Keratinocyte (primary cell): ENCODE measurements at regions not wholly inside any gene's neighbourhood (a gene's known extent, or its start where the extent isn't known, plus 50 kb on each side); places are given as distances from the start of the nearest gene placed in this dataset.

Source experiments
- DNase-seq: peaks from one replicate; pipeline ENCODE4 v3.0.0-alpha.2; 2011; ENCODE audit warnings: low read depth, missing footprints, low spot score
- FAIRE-seq: peaks from 2 replicates; lab custom pipeline; 2011; peaks lifted over from hg19 to GRCh38; lab: Jason Lieb, UNC
- H2AFZ ChIP-seq: 2 replicates; pipeline ENCODE4 v1.6.0; 2012; ENCODE audit warnings: low read length, control low read depth, inconsistent platforms; ENCODE audit not compliant: control insufficient read depth
- H3K27ac ChIP-seq: 2 replicates; pipeline ENCODE4 v1.5.1; 2011; ENCODE audit warnings: low read length; ENCODE audit not compliant: control insufficient read depth, insufficient read depth
- H3K27me3 ChIP-seq: 3 replicates; pipeline ENCODE4 v1.6.0; 2011; ENCODE audit warnings: low read length; ENCODE audit not compliant: control insufficient read depth, insufficient read depth; ENCODE audit errors: extremely low read depth
- H3K36me3 ChIP-seq, 2 experiments: 2 replicates in 1 of 2; 3 replicates in 1 of 2; pipeline ENCODE4 v1.5.1; 2011; ENCODE audit warnings: low read length in 2 of 2, mild to moderate bottlenecking in 1 of 2; ENCODE audit not compliant: control insufficient read depth in 2 of 2, insufficient read depth in 2 of 2; ENCODE audit errors: extremely low read depth in 1 of 2
- H3K4me1 ChIP-seq: 3 replicates; pipeline ENCODE4 v1.5.1; 2011; ENCODE audit warnings: low read length; ENCODE audit not compliant: control insufficient read depth, insufficient read depth; ENCODE audit errors: extremely low read depth
- H3K4me2 ChIP-seq: 3 replicates; pipeline ENCODE4 v1.6.0; 2011; ENCODE audit warnings: low read depth, low read length; ENCODE audit not compliant: control insufficient read depth, insufficient read depth; ENCODE audit errors: extremely low read depth
- H3K4me3 ChIP-seq, 3 experiments: fragments of 200-600 bp in 1 of 3; sonication (generic) in 1 of 3; 2 replicates in 2 of 3; 3 replicates in 1 of 3; pipeline ENCODE4 v1.5.1; 2011 to 2016; ENCODE audit warnings: low read length in 3 of 3, mild to moderate bottlenecking in 3 of 3, control low read depth in 2 of 3, inconsistent platforms in 1 of 3, low read depth in 1 of 3, mixed read lengths in 1 of 3, mixed run types in 1 of 3, moderate library complexity in 1 of 3; ENCODE audit not compliant: control insufficient read depth in 2 of 3, insufficient read depth in 2 of 3; ENCODE audit errors: extremely low read depth in 1 of 3
- H3K79me2 ChIP-seq: 2 replicates; pipeline ENCODE4 v1.6.0; 2012; ENCODE audit warnings: low read length; ENCODE audit not compliant: control insufficient read depth, insufficient read depth
- H3K9ac ChIP-seq: 3 replicates; pipeline ENCODE4 v1.6.0; 2011; ENCODE audit warnings: low read length; ENCODE audit not compliant: control insufficient read depth, insufficient read depth; ENCODE audit errors: extremely low read depth
- H3K9me1 ChIP-seq: 3 replicates; pipeline ENCODE4 v1.6.0; 2011; ENCODE audit warnings: low read length; ENCODE audit not compliant: control insufficient read depth, insufficient read depth; ENCODE audit errors: extremely low read depth
- H3K9me3 ChIP-seq: 2 replicates; pipeline ENCODE4 v1.5.1; 2012; ENCODE audit warnings: low read depth, low read length; ENCODE audit not compliant: control insufficient read depth
- H4K20me1 ChIP-seq: 3 replicates; pipeline ENCODE4 v1.6.0; 2011; ENCODE audit warnings: low read length; ENCODE audit not compliant: control insufficient read depth, insufficient read depth; ENCODE audit errors: extremely low read depth
- CTCF ChIP-seq, 3 experiments: IDR thresholded peaks in 1 of 3; conservative IDR thresholded peaks in 1 of 3; optimal IDR thresholded peaks in 1 of 3; 2 replicates in 2 of 3; 3 replicates in 1 of 3; pipeline versions ENCODE3 to v1.5.1; 2011; ENCODE audit warnings: low read length in 3 of 3, mild to moderate bottlenecking in 3 of 3, moderate library complexity in 2 of 3, control low read depth in 1 of 3, inconsistent platforms in 1 of 3; ENCODE audit not compliant: insufficient read depth in 2 of 3; ENCODE audit errors: extremely low read depth in 1 of 3
- EZH2 ChIP-seq: IDR thresholded peaks from one replicate; pipeline ENCODE4 v1.6.1; 2012; ENCODE audit warnings: inconsistent platforms, mild to moderate bottlenecking, low read length, moderate library complexity
- dilution Hi-C: fragments of 300-500 bp; cut with MboI; formaldehyde crosslinking; loops from one replicate; pipeline ENCODE4 v1.7.0; 2020; ENCODE audit warnings: low sequenced_read_pairs; ENCODE audit not compliant: extremely low pct_ligation_motif_present

- H3K4me1 ChIP-seq: no peaks in the 10 kb centered on the region
- no peak overlapping the region for H3K9ac ChIP-seq
- no peak overlapping the region for H3K27ac ChIP-seq
- H4K20me1 ChIP-seq: no peaks in the 10 kb centered on the region
- no peaks in the 10 kb centered on the region for H3K9me1 ChIP-seq
- no peak overlapping the region for H3K4me2 ChIP-seq
- TF ChIP-seq CTCF (optimal IDR thresholded peaks at IDR 0.05 in 1 of 3, IDR thresholded peaks at IDR 0.05 in 1 of 3, conservative IDR thresholded peaks at IDR 0.05 in 1 of 3; ENCODE audit: extremely low read depth in 1 of 3, insufficient read depth in 2 of 3, low read length in 3 of 3) (no peak), EZH2 (no peak)
- no peaks in the 10 kb centered on the region for H3K36me3 ChIP-seq
- H3K9me3 ChIP-seq: no peaks in the 10 kb centered on the region
- H3K79me2 ChIP-seq: no peaks in the 10 kb centered on the region
- no peak overlapping the region for H3K4me3 ChIP-seq
- DNase-seq: no peak
- dilution Hi-C loops: no loop called here
- FAIRE-seq: no peak
- H2AFZ ChIP-seq: no peak overlapping the region
- H3K27me3 ChIP-seq: no peaks in the 10 kb centered on the region
These were observed 67.4 kb upstream of the QRFPR start for GRCh38 chr4:121448231-121448630.

- TF ChIP-seq CTCF (optimal IDR thresholded peaks at IDR 0.05 in 1 of 3, IDR thresholded peaks at IDR 0.05 in 1 of 3, conservative IDR thresholded peaks at IDR 0.05 in 1 of 3; ENCODE audit: extremely low read depth in 1 of 3, insufficient read depth in 2 of 3, low read length in 3 of 3): no peak
- DNase-seq: no peak
- no peak overlapping the region for H3K27ac ChIP-seq
- H3K4me1 ChIP-seq: no peaks in the 10 kb centered on the region
- no peak overlapping the region for H2AFZ ChIP-seq
- H3K9me3 ChIP-seq: no peaks in the 10 kb centered on the region
- H3K4me2 ChIP-seq: no peak overlapping the region
- no peak overlapping the region for H3K9ac ChIP-seq
- no peaks in the 10 kb centered on the region for H3K27me3 ChIP-seq
- H3K79me2 ChIP-seq: no peaks in the 10 kb centered on the region
- H3K9me1 ChIP-seq: no peaks in the 10 kb centered on the region
- FAIRE-seq: no peak
- H3K36me3 ChIP-seq: no peaks in the 10 kb centered on the region
- H3K4me3 ChIP-seq: no peak overlapping the region
- dilution Hi-C loops: no loop called here
- no peaks in the 10 kb centered on the region for H4K20me1 ChIP-seq
These were observed 58.9 kb upstream of the QRFPR start for GRCh38 chr4:121439669-121440068.
